H1 (cell line): ENCODE measurements at regions not wholly inside any gene's neighbourhood (a gene's known extent, or its start where the extent isn't known, plus 50 kb on each side); places are given as distances from the start of the nearest gene placed in this dataset.

Source experiments
- BCL11A ChIP-seq, 2 experiments: IDR thresholded peaks; one replicate each; pipeline ENCODE4 v1.6.1; 2011; ENCODE audit warnings: low read depth in 2 of 2, low read length in 2 of 2, mild to moderate bottlenecking in 2 of 2
- CHD2 ChIP-seq: IDR thresholded peaks from 2 replicates; pipeline ENCODE4 v1.6.1; 2012; ENCODE audit warnings: low read length, improper control_type of control experiment
- CHD7 ChIP-seq: fragments of 300-600 bp; sonication (generic); IDR thresholded peaks from 2 replicates; pipeline ENCODE4 v1.7.1; 2012; ENCODE audit warnings: low read length, moderate library complexity, mild to moderate bottlenecking, inconsistent platforms; ENCODE audit not compliant: insufficient replicate concordance
- E2F6 ChIP-seq: IDR thresholded peaks from 2 replicates; pipeline ENCODE4 v1.6.1; 2012; ENCODE audit warnings: inconsistent platforms
- GTF2F1 ChIP-seq: IDR thresholded peaks from 2 replicates; pipeline ENCODE4 v1.6.1; 2012; ENCODE audit warnings: low read depth, low read length, improper control_type of control experiment, borderline replicate concordance
- HDAC6 ChIP-seq: IDR thresholded peaks from one replicate; pipeline ENCODE4 v1.7.1; 2012; ENCODE audit warnings: low read depth, mild to moderate bottlenecking, inconsistent platforms, low read length, moderate library complexity
- POU5F1 ChIP-seq: IDR thresholded peaks from 2 replicates; pipeline ENCODE4 v1.6.1; 2011; ENCODE audit warnings: low read depth, mild to moderate bottlenecking, low read length, moderate library complexity
- RAD21 ChIP-seq, 2 experiments: IDR thresholded peaks in 1 of 2; conservative IDR thresholded peaks in 1 of 2; 2 replicates each; pipeline ENCODE4 v1.6.1; 2011; ENCODE audit warnings: low read depth in 2 of 2, low read length in 2 of 2, improper control_type of control experiment in 1 of 2, inconsistent platforms in 1 of 2, mild to moderate bottlenecking in 1 of 2, moderate library complexity in 1 of 2
- SP4 ChIP-seq: IDR thresholded peaks from 2 replicates; pipeline ENCODE4 v1.6.1; 2012; ENCODE audit warnings: low read length, inconsistent platforms
- TAF7 ChIP-seq: optimal IDR thresholded peaks from 2 replicates; pipeline ENCODE3; 2011; ENCODE audit warnings: low read depth, mild to moderate bottlenecking, inconsistent platforms, low read length, moderate library complexity, borderline replicate concordance

GRCh38 chr15:31925541-31925940 is 104.8 kb upstream of the CHRNA7 start (continued):
- TF ChIP-seq CHD7 (no peak), GTF2F1 (no peak), E2F6 (no peak), HDAC6 (no peak), SP4 (no peak), POU5F1 (no peak), BCL11A (IDR thresholded peaks at IDR 0.05; ENCODE audit: low read depth in 2 of 2, low read length in 2 of 2) (no peak), TAF7 (no peak), CHD2 (no peak), RAD21 (IDR thresholded peaks at IDR 0.05 in 1 of 2, conservative IDR thresholded peaks at IDR 0.05 in 1 of 2; ENCODE audit: low read depth in 2 of 2, low read length in 2 of 2) (no peak)
